Gastrocnemius medialis (tissue), 4 donors: ENCODE measurements at regions not wholly inside any gene's neighbourhood (a gene's known extent, or its start where the extent isn't known, plus 50 kb on each side); places are given as distances from the start of the nearest gene placed in this dataset.
"Not testable (repeated sequence)": the region's sequence is repeated elsewhere in the genome, so short reads cannot be mapped to it uniquely, and the experiment has no call there.

Experiments
- POLR2A ChIP-seq, 2 donors: fragments of 450-650 bp; IDR thresholded peaks; one replicate each; pipeline ENCODE4 v1.6.1; 2017; ENCODE audit warnings: antibody characterized with exemption in 2 of 2, mild to moderate bottlenecking in 2 of 2, moderate library complexity in 2 of 2
- TF ChIP-seq, protein P1 (sequence below), 5 experiments: fragments of 450-650 bp in 3 of 5; fragments of 200-600 bp in 2 of 5; sonication (generic) in 2 of 5; IDR thresholded peaks in 4 of 5; conservative IDR thresholded peaks in 1 of 5; 1 replicate in 4 of 5; 2 replicates in 1 of 5; pipeline ENCODE4 v1.5.1; 2016 to 2019; ENCODE audit warnings: antibody characterized with exemption in 5 of 5, mild to moderate bottlenecking in 3 of 5, moderate library complexity in 3 of 5

DNA sequence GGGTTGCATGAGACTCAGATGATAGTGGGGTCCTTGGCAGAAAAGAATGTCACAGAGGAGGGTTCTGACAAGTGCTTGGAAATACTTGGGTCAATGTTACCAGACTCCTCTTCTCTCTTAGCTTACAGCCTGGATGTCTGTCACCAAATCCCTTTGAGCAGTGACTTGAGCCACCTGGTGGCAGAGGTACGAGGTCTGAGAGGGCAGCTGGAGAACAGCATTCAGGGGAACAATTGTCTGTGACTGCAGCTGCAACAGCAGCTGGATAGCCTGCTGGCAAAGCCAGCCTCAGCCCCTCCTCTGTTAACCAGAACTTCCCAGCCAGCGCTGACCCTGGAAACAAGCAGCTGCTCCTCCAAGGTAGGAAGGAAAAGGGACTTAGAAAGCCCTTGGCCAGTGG is 87.6 kb upstream of the NBPF20 start:
- TF ChIP-seq, protein P1, sequence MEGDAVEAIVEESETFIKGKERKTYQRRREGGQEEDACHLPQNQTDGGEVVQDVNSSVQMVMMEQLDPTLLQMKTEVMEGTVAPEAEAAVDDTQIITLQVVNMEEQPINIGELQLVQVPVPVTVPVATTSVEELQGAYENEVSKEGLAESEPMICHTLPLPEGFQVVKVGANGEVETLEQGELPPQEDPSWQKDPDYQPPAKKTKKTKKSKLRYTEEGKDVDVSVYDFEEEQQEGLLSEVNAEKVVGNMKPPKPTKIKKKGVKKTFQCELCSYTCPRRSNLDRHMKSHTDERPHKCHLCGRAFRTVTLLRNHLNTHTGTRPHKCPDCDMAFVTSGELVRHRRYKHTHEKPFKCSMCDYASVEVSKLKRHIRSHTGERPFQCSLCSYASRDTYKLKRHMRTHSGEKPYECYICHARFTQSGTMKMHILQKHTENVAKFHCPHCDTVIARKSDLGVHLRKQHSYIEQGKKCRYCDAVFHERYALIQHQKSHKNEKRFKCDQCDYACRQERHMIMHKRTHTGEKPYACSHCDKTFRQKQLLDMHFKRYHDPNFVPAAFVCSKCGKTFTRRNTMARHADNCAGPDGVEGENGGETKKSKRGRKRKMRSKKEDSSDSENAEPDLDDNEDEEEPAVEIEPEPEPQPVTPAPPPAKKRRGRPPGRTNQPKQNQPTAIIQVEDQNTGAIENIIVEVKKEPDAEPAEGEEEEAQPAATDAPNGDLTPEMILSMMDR (IDR thresholded peaks at IDR 0.05 in 4 of 5, conservative IDR thresholded peaks at IDR 0.05 in 1 of 5) = not testable (repeated sequence)
- not testable (repeated sequence) for TF ChIP-seq POLR2A (IDR thresholded peaks at IDR 0.05)
